ENCODE measurements at regions not wholly inside any gene's neighbourhood (a gene's known extent, or its start where the extent isn't known, plus 50 kb on each side); places are given as distances from the start of the nearest gene placed in this dataset.

DNA sequence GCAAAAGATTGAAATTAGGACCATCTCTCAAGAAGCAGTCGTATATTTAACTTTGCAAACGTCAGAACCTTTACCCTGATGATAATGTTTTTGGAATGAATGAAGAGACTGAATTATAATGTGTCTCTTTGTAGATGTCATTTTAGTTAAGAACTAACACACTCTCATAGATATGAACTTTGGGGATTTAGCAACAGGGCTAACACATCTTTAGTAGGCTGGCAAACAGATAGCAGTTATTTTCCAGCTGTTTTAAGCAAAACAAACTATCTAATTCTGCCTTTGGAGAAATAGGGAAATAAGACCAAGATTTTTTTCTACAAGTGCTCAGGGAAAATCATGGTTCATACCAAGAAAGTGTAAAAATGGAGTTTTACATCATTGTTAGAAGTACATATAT lies 469.7 kb downstream of the SPATA31D1 start:
- DNase-seq (ENCODE audit: low read depth in 2 of 2), result no peak
- no peak for TF ChIP-seq CTCF (IDR thresholded peaks at IDR 0.05; ENCODE audit: low read depth, low read length)
- H3K4me3 ChIP-seq (replicated peaks in 1 of 2; ENCODE audit: low read depth in 2 of 2, low read length in 2 of 2), result no peak overlapping the region

- DNase-seq (ENCODE audit: low read depth in 2 of 2), result peak; percentile 7 to 62
- peak; percentile 78 for TF ChIP-seq CTCF (IDR thresholded peaks at IDR 0.05; ENCODE audit: low read depth, low read length)
- no peak overlapping the region for H3K4me3 ChIP-seq (replicated peaks in 1 of 2; ENCODE audit: low read depth in 2 of 2, low read length in 2 of 2)
Measured at GRCh38 chr9:82466616-82467260, 478.2 kb downstream of the SPATA31D1 start.

GRCh38 chr9:82467436-82467835 lies 478.9 kb downstream of the SPATA31D1 start:
- DNase-seq (ENCODE audit: low read depth in 2 of 2), result no peak
- no peak for TF ChIP-seq CTCF (IDR thresholded peaks at IDR 0.05; ENCODE audit: low read depth, low read length)

GRCh38 chr9:82474235-82474634 lies 485.7 kb downstream of the SPATA31D1 start:
- DNase-seq (ENCODE audit: low read depth in 2 of 2), result no peak
- H3K4me3 ChIP-seq (replicated peaks in 1 of 2; ENCODE audit: low read depth in 2 of 2, low read length in 2 of 2), result no peak overlapping the region
- TF ChIP-seq CTCF (IDR thresholded peaks at IDR 0.05; ENCODE audit: low read depth, low read length), result no peak

More at GRCh38 chr9:82467436-82467835, 478.9 kb downstream of the SPATA31D1 start:
- H3K4me3 ChIP-seq (replicated peaks in 1 of 2; ENCODE audit: low read depth in 2 of 2, low read length in 2 of 2), result no peak overlapping the region

- no peak for TF ChIP-seq CTCF (IDR thresholded peaks at IDR 0.05; ENCODE audit: low read depth, low read length)
- DNase-seq (ENCODE audit: low read depth in 2 of 2), result no peak
- H3K4me3 ChIP-seq (replicated peaks in 1 of 2; ENCODE audit: low read depth in 2 of 2, low read length in 2 of 2), result no peak overlapping the region
Measured at GRCh38 chr9:82475584-82476301, 487.2 kb downstream of the SPATA31D1 start.

- H3K4me3 ChIP-seq (replicated peaks in 1 of 2; ENCODE audit: low read depth in 2 of 2, low read length in 2 of 2), result no peak overlapping the region
- DNase-seq (ENCODE audit: low read depth in 2 of 2), result no peak
- no peak for TF ChIP-seq CTCF (IDR thresholded peaks at IDR 0.05; ENCODE audit: low read depth, low read length)
Measured at GRCh38 chr9:82480921-82481320, 492.3 kb downstream of the SPATA31D1 start.

Measured in cardiac fibroblast (primary cell).